ENCODE measurements at regions not wholly inside any gene's neighbourhood (a gene's known extent, or its start where the extent isn't known, plus 50 kb on each side); places are given as distances from the start of the nearest gene placed in this dataset.
A peak's percentile ranks its signal among the peaks of the same experiment; 100 is the strongest.

DNA sequence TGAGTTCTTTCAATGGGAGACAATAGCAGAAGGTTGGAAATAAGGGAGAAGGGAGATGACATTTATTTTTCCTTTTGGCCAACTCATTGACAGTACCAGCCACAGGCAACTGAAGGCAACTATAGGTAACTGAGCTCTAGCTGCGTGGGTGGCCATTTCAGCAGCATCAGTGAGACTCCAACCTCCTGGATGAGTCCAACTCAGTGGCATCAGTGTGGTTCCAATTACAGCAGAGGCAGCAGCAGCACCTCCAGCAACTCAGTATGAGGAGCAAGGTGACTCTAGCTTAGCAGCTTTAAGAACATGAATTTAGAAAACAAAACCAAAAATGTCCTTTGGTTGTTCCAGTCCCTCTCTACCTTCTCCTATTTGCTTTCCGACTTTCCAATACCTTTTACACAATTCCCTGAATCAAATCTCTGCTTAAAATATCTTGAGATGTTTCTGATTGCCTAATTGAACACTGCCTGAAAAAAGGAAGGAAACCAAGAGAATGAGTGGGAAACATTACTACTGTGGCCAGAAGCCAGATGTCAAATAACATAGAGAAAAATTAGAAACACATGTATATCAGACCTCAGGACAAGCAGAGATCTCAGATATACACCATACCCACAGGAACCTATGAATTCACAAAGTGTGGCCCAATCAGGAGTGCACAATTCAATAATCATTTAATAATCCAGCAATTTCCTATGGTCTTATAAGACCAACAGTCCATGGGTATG lies 166.5 kb upstream of the RORB start (continued):
- TF ChIP-seq, protein P1, sequence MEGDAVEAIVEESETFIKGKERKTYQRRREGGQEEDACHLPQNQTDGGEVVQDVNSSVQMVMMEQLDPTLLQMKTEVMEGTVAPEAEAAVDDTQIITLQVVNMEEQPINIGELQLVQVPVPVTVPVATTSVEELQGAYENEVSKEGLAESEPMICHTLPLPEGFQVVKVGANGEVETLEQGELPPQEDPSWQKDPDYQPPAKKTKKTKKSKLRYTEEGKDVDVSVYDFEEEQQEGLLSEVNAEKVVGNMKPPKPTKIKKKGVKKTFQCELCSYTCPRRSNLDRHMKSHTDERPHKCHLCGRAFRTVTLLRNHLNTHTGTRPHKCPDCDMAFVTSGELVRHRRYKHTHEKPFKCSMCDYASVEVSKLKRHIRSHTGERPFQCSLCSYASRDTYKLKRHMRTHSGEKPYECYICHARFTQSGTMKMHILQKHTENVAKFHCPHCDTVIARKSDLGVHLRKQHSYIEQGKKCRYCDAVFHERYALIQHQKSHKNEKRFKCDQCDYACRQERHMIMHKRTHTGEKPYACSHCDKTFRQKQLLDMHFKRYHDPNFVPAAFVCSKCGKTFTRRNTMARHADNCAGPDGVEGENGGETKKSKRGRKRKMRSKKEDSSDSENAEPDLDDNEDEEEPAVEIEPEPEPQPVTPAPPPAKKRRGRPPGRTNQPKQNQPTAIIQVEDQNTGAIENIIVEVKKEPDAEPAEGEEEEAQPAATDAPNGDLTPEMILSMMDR (IDR thresholded peaks at IDR 0.05), result no peak
- peak; percentile 89 for TF ChIP-seq GATA2 (CRISPR knock-in tag; IDR thresholded peaks at IDR 0.05)
- TF ChIP-seq RFX5 (IDR thresholded peaks at IDR 0.05; ENCODE audit: low read length), result no peak
- TF ChIP-seq MEF2A (IDR thresholded peaks at IDR 0.05; ENCODE audit: borderline replicate concordance, low read depth), result no peak
- TF ChIP-seq CHD2 (IDR thresholded peaks at IDR 0.05; ENCODE audit: low read length, partially characterized antibody), result peak; percentile 59
- TF ChIP-seq, protein P2, sequence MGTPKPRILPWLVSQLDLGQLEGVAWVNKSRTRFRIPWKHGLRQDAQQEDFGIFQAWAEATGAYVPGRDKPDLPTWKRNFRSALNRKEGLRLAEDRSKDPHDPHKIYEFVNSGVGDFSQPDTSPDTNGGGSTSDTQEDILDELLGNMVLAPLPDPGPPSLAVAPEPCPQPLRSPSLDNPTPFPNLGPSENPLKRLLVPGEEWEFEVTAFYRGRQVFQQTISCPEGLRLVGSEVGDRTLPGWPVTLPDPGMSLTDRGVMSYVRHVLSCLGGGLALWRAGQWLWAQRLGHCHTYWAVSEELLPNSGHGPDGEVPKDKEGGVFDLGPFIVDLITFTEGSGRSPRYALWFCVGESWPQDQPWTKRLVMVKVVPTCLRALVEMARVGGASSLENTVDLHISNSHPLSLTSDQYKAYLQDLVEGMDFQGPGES (IDR thresholded peaks at IDR 0.05; ENCODE audit: low read depth, low read length), result no peak

DNA sequence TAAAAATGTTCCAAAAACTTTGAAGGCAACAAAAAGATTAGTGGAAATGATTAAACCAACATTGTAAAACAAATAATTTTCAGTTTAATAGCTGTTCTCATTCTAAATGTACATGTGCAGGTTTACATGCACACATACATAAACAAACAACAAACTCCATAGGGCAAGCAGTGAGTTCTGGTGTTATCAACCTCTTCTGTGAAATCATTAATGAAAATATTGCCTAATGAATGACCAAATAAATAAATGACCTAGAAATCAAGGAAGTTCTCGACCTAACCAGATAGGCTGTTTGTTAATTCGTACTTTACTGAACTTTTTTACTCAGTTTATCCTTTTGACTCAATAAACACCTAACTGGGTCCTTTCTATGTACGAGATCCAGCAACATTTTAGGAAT lies 165.5 kb upstream of the RORB start:
- TF ChIP-seq SMC3 (IDR thresholded peaks at IDR 0.05; ENCODE audit: low read depth, low read length), result no peak
- Histone ChIP-seq H3K9me3 (no peaks in the 10 kb centered on the region), H3K79me2 (ENCODE audit: insufficient read depth) (no peaks in the 10 kb centered on the region), H3K4me1 (ENCODE audit: control insufficient read depth in 1 of 2, insufficient read depth in 2 of 2, low read depth in 1 of 2, low read length in 1 of 2) (peaks cover 0 to 26% of the 10 kb centered on the region in 2 experiments; a peak in 2 of 4 replicates), H3K9ac (no peak overlapping the region), H3K27ac (ENCODE audit: low read depth in 2 of 2, low read length in 1 of 2) (peak overlapping the region in 1 of 2 experiments; percentile 82; a peak in 1 of 4 replicates), H3K4me3 (ENCODE audit: low read depth in 2 of 2, low read length in 1 of 2) (no peak overlapping the region), H3F3A (replicated peaks; ENCODE audit: insufficient read depth) (no peaks in the 10 kb centered on the region), H3K4me2 (no peak overlapping the region), H3K36me3 (replicated peaks in 1 of 2; ENCODE audit: control insufficient read depth in 1 of 2, insufficient read depth in 2 of 2, low read length in 1 of 2) (no peaks in the 10 kb centered on the region), H3K9me2 (no peaks in the 10 kb centered on the region), H3K27me3 (ENCODE audit: insufficient read depth) (no peaks in the 10 kb centered on the region), H2AFZ (ENCODE audit: low read depth) (no peak overlapping the region), H4K20me1 (ENCODE audit: insufficient read depth) (no peaks in the 10 kb centered on the region)
- POLR2A ChIA-PET, result no interaction called here
- WGBS (ENCODE audit: low lambda C conversion rate), result 10% methylated on average over 3 of the region's 3 CpGs
- no peak for DNase-seq
- CTCF ChIA-PET, result no interaction called here

DNA sequence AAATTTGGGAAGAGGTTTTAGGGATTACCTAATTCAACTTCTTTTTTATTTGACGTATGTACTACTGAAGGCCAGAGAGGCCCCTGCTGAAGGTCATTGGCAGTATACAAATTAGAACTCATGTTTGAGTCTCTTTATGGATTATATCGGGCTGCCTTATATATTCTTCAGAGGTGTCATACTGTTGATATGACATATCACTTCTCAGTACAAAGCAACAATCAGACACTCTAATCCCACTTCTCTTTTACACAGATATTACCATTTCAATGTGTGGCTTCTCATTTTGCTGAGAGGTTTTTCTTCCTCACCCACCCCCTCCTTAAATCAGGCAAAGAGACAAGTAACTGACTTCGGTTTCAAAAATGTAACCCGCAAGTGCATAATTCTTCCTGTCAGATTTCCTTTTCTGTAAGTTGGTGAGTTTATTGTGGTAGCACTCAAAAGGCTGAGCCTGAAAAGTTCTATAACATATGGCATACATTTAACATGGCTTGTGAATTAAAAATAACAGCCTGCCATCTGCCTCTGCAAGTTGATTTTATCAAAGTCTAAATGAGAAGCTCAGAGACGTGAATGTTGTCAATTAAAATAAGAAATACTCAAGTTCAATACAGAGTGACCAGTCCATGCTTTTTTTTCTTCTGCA lies 163.6 kb upstream of the RORB start:
- peaks cover 0 to 26% of the 10 kb centered on the region in 2 experiments; a peak in 2 of 4 replicates for H3K4me1 ChIP-seq (ENCODE audit: control insufficient read depth in 1 of 2, insufficient read depth in 2 of 2, low read depth in 1 of 2, low read length in 1 of 2)
- H3K36me3 ChIP-seq (replicated peaks in 1 of 2; ENCODE audit: control insufficient read depth in 1 of 2, insufficient read depth in 2 of 2, low read length in 1 of 2), result no peaks in the 10 kb centered on the region
- H3K4me2 ChIP-seq, result no peak overlapping the region
- no peak overlapping the region for H3K4me3 ChIP-seq (ENCODE audit: low read depth in 2 of 2, low read length in 1 of 2)
- TF ChIP-seq GATA2 (CRISPR knock-in tag; IDR thresholded peaks at IDR 0.05) (peak; percentile 70), RCOR1 (IDR thresholded peaks at IDR 0.05; ENCODE audit: low read length) (peak; percentile 85), POLR2AphosphoS5 (IDR thresholded peaks at IDR 0.05; ENCODE audit: low read depth, low read length) (no peak), CHD2 (IDR thresholded peaks at IDR 0.05; ENCODE audit: low read length, partially characterized antibody) (peak; percentile 33), EP300 (IDR thresholded peaks at IDR 0.05; ENCODE audit: borderline replicate concordance in 1 of 2, low read depth in 1 of 2, low read length in 1 of 2) (peak in 1 of 2 experiments; percentile 94; a peak in 2 of 4 replicates), TCF12 (IDR thresholded peaks at IDR 0.05) (0 out of 2 replicates have a peak, but pooled peaks have one; percentile 19), RAD21 (IDR thresholded peaks at IDR 0.05; ENCODE audit: low read length) (peak; percentile 30; the same call in 1 of the 2 replicates), MXI1 (IDR thresholded peaks at IDR 0.05; ENCODE audit: low read depth, low read length) (no peak), FOXJ3 (CRISPR knock-in tag; IDR thresholded peaks at IDR 0.05) (no peak), TEAD4 (IDR thresholded peaks at IDR 0.05; ENCODE audit: borderline replicate concordance, insufficient read depth) (no peak)
- TF ChIP-seq, protein P3, sequence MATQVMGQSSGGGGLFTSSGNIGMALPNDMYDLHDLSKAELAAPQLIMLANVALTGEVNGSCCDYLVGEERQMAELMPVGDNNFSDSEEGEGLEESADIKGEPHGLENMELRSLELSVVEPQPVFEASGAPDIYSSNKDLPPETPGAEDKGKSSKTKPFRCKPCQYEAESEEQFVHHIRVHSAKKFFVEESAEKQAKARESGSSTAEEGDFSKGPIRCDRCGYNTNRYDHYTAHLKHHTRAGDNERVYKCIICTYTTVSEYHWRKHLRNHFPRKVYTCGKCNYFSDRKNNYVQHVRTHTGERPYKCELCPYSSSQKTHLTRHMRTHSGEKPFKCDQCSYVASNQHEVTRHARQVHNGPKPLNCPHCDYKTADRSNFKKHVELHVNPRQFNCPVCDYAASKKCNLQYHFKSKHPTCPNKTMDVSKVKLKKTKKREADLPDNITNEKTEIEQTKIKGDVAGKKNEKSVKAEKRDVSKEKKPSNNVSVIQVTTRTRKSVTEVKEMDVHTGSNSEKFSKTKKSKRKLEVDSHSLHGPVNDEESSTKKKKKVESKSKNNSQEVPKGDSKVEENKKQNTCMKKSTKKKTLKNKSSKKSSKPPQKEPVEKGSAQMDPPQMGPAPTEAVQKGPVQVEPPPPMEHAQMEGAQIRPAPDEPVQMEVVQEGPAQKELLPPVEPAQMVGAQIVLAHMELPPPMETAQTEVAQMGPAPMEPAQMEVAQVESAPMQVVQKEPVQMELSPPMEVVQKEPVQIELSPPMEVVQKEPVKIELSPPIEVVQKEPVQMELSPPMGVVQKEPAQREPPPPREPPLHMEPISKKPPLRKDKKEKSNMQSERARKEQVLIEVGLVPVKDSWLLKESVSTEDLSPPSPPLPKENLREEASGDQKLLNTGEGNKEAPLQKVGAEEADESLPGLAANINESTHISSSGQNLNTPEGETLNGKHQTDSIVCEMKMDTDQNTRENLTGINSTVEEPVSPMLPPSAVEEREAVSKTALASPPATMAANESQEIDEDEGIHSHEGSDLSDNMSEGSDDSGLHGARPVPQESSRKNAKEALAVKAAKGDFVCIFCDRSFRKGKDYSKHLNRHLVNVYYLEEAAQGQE (IDR thresholded peaks at IDR 0.05; ENCODE audit: low read depth, low read length), result no peak
- no peaks in the 10 kb centered on the region for H3K9me2 ChIP-seq
- POLR2A ChIA-PET, result no interaction called here
- no peak overlapping the region for H2AFZ ChIP-seq (ENCODE audit: low read depth)
- no peaks in the 10 kb centered on the region for H3K79me2 ChIP-seq (ENCODE audit: insufficient read depth)
- WGBS (ENCODE audit: low lambda C conversion rate), result 23% methylated on average over 5 of the region's 5 CpGs
- DNase-seq, result no peak
- no peaks in the 10 kb centered on the region for H3K9me3 ChIP-seq
- H3K27ac ChIP-seq (ENCODE audit: low read depth in 2 of 2, low read length in 1 of 2), result peak overlapping the region in 1 of 2 experiments; percentile 87; a peak in 2 of 4 replicates
- CTCF ChIA-PET, result interaction anchor here (0.9 to 1.2 kb wide), 2 partner anchors 16 to 24 kb away, joined by 3 to 4 read pairs; no protein-coding TSS in a partner anchor
- H3K9ac ChIP-seq, result no peak overlapping the region
- H3F3A ChIP-seq (replicated peaks; ENCODE audit: insufficient read depth), result no peaks in the 10 kb centered on the region
- no peaks in the 10 kb centered on the region for H4K20me1 ChIP-seq (ENCODE audit: insufficient read depth)
- no peaks in the 10 kb centered on the region for H3K27me3 ChIP-seq (ENCODE audit: insufficient read depth)

Measured in SK-N-SH (cell line).